ENCODE measurements at regions not wholly inside any gene's neighbourhood (a gene's known extent, or its start where the extent isn't known, plus 50 kb on each side); places are given as distances from the start of the nearest gene placed in this dataset.

- no peak for DNase-seq (ENCODE audit: low spot score)
- TF ChIP-seq, protein P1, sequence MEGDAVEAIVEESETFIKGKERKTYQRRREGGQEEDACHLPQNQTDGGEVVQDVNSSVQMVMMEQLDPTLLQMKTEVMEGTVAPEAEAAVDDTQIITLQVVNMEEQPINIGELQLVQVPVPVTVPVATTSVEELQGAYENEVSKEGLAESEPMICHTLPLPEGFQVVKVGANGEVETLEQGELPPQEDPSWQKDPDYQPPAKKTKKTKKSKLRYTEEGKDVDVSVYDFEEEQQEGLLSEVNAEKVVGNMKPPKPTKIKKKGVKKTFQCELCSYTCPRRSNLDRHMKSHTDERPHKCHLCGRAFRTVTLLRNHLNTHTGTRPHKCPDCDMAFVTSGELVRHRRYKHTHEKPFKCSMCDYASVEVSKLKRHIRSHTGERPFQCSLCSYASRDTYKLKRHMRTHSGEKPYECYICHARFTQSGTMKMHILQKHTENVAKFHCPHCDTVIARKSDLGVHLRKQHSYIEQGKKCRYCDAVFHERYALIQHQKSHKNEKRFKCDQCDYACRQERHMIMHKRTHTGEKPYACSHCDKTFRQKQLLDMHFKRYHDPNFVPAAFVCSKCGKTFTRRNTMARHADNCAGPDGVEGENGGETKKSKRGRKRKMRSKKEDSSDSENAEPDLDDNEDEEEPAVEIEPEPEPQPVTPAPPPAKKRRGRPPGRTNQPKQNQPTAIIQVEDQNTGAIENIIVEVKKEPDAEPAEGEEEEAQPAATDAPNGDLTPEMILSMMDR (IDR thresholded peaks at IDR 0.05; ENCODE audit: extremely low read depth, insufficient read depth, missing control alignments) = no peak
- in situ Hi-C loops (cut with MboI; ENCODE audit: low pct_unique_long_range_greater_than_20kb, low sequenced_read_pairs, unreplicated experiment) = no loop called here
Observed at GRCh38 chr6:117169064-117169665, 96.2 kb upstream of the VGLL2 start.

DNA sequence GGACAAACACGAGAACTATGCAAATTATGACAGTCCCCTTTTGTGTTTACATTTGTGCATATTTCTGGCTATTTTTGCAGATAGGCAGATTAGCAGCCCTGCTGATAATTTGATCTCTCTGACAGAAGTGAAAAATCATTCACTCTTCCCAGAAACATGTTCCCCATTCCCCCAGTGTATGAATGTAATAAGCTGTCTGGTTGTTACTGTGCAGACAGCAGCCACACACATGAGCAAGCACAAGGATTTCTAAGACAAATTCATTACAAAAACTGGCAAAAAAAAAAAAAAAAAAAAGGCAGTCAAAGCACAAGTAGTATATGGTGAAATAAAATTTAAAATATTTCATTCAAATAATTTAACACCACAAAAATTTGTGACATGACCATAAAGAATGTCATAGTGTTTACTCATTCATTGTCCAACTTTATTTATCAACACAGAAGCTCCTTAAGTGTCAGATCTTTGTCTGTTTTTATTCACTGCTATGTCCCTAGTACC lies 95.5 kb upstream of the VGLL2 start:
- TF ChIP-seq, protein P1 (IDR thresholded peaks at IDR 0.05; ENCODE audit: extremely low read depth, insufficient read depth, missing control alignments) = no peak
- in situ Hi-C loops (cut with MboI; ENCODE audit: low pct_unique_long_range_greater_than_20kb, low sequenced_read_pairs, unreplicated experiment) = no loop called here
- DNase-seq (ENCODE audit: low spot score) = no peak

DNA sequence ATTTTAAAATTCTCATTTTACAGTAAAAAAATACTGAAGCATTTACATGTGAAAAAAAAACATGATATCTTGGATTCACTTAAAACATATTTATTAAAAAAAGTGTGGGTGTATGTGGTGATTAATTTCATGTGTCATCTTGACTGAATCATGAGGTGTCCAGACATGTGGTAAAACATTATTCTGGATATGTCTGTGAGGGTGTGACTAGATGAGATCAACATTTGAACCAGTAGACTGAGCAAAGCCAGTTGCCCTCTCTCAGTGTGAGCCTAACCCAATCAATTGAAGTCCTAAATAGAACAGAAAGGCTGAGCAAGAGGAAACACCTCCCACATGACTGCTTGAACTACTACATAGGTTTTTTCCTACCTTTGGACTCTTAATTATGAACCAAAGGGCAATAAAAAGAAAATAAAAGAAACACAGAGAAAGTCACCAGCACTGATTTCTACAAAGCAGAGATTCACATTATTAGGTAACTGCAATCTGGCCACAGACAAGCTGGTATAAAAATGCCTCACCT lies 90.5 kb upstream of the VGLL2 start:
- TF ChIP-seq, protein P1 (IDR thresholded peaks at IDR 0.05; ENCODE audit: extremely low read depth, insufficient read depth, missing control alignments) = no peak
- in situ Hi-C loops (cut with MboI; ENCODE audit: low pct_unique_long_range_greater_than_20kb, low sequenced_read_pairs, unreplicated experiment) = no loop called here
- no peak for DNase-seq (ENCODE audit: low spot score)

DNA sequence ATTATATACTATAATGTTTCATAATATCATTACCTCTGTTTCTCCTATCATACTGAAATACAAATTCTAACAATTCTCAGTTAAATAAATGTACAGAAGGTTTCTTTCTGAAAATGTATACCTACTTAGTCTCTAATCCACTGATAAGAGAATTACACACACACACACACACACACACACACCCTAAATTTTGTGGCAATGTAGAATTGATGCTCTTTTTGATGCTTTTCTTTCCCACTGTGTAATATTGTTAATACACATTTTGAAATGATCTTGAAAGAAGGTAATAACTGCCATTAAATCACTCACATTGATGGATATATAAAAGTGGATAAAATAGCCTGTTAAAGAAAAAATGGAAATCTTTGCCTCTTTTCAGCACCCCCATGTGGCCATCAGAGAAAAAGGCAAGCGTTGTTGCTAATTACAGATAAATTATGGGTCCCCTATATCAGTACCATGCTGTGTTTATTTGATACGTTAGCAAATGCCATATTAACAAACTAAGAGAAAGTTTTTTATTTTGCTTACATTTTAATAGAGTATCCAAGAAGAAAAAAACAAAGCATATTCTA lies 76.6 kb upstream of the VGLL2 start:
- in situ Hi-C loops (cut with MboI; ENCODE audit: low pct_unique_long_range_greater_than_20kb, low sequenced_read_pairs, unreplicated experiment) = no loop called here
- no peak for DNase-seq (ENCODE audit: low spot score)
- TF ChIP-seq, protein P1 (IDR thresholded peaks at IDR 0.05; ENCODE audit: extremely low read depth, insufficient read depth, missing control alignments) = peak; percentile 50

DNA sequence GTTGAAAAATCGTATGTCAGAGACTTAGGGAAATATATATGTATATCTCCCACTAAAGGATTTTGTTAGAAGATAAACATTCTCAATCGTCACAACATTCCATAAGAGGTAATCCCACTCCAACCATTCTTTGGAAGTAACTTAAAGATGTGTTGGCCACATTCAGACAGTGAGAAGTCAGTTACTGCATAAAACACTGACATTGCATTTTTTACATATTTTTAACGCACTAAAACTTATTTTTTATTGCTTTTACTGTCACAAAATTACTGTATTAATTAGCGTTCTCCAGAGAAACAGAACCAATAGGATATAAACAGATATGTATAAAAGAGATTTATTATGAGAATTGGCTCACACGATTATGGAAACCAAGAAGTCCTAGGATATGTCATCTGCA lies 74.3 kb upstream of the VGLL2 start:
- no peak for DNase-seq (ENCODE audit: low spot score)
- in situ Hi-C loops (cut with MboI; ENCODE audit: low pct_unique_long_range_greater_than_20kb, low sequenced_read_pairs, unreplicated experiment) = no loop called here
- TF ChIP-seq, protein P1 (IDR thresholded peaks at IDR 0.05; ENCODE audit: extremely low read depth, insufficient read depth, missing control alignments) = no peak

GRCh38 chr6:117191448-117191847 lies 73.9 kb upstream of the VGLL2 start:
- DNase-seq (ENCODE audit: low spot score) = no peak
- in situ Hi-C loops (cut with MboI; ENCODE audit: low pct_unique_long_range_greater_than_20kb, low sequenced_read_pairs, unreplicated experiment) = no loop called here
- TF ChIP-seq, protein P1 (IDR thresholded peaks at IDR 0.05; ENCODE audit: extremely low read depth, insufficient read depth, missing control alignments) = no peak
